C4-2B (cell line): ENCODE measurements at regions not wholly inside any gene's neighbourhood (a gene's known extent, or its start where the extent isn't known, plus 50 kb on each side); places are given as distances from the start of the nearest gene placed in this dataset.

Experiments
- H3K27ac ChIP-seq: fragments of 450-650 bp; 2 replicates; pipeline ENCODE4 v1.5.1; 2017
- ZFX ChIP-seq: fragments of 450-650 bp; IDR thresholded peaks from 2 replicates; pipeline ENCODE4 v1.6.1; 2017
- TF ChIP-seq, protein P1 (sequence below): fragments of 450-650 bp; conservative IDR thresholded peaks from 2 replicates; pipeline ENCODE4 v1.5.1; 2017; ENCODE audit warnings: mild to moderate bottlenecking

DNA sequence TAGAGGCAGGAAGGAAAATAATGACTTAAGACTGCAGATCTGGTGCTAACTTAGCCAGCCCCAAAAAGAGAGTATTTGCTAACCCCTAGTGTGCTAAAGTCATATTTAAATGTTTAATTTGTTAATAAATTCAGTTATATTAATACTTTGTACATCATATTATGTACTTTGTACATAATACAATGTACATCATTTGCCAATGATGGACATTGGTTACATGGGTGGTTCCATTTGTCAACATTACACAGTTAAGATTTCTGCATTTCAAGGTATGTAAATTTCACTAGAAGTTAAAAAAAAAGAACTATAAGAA is 63.9 kb upstream of the PIM1 start:
- no peak overlapping the region for H3K27ac ChIP-seq
- TF ChIP-seq, protein P1, sequence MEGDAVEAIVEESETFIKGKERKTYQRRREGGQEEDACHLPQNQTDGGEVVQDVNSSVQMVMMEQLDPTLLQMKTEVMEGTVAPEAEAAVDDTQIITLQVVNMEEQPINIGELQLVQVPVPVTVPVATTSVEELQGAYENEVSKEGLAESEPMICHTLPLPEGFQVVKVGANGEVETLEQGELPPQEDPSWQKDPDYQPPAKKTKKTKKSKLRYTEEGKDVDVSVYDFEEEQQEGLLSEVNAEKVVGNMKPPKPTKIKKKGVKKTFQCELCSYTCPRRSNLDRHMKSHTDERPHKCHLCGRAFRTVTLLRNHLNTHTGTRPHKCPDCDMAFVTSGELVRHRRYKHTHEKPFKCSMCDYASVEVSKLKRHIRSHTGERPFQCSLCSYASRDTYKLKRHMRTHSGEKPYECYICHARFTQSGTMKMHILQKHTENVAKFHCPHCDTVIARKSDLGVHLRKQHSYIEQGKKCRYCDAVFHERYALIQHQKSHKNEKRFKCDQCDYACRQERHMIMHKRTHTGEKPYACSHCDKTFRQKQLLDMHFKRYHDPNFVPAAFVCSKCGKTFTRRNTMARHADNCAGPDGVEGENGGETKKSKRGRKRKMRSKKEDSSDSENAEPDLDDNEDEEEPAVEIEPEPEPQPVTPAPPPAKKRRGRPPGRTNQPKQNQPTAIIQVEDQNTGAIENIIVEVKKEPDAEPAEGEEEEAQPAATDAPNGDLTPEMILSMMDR = no peak
- no peak for TF ChIP-seq ZFX

DNA sequence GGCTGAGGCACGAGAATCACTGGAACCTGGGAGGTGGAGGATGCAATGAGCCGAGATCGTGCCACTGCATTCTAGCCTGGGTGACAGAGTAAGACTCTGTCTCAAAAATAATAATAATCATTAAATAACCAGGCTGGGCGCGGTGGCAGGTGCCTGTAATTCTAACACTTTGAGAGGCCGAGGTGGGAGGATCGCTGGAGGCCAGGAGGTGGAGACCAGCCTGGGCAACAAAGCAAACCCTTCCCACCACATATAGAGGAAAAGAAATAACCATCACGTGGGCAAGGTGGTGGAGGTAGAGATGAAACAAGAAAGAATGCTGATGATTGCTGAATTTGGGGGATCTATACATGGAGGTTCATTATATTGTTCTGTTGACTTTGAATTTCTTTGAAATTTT is 63.4 kb upstream of the PIM1 start:
- TF ChIP-seq ZFX = no peak
- TF ChIP-seq, protein P1 = no peak
- no peak overlapping the region for H3K27ac ChIP-seq

DNA sequence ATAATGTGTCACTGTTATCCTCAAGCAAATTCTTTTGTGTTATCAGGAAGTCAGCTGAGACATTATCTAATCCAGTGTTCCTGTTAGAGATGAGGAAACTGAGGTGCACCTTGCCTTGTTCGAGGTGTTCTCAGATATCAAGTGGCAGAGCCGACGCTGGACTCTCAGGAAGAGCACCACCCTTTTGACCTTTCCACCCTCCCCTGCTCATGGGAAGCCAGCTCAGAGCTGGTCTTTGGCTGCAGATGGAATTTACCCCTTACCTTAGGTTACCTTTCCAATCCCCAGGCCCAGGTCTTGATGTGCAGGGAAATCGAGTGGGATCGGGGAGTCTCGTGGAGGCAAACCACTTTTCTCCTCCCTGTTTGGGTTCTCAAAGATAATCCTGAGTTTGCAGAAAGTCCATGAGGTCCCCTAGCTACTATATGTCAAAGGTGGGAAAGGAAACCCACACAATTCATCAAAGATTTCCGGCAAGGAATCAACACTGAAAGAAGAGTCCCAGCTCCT is 62.9 kb upstream of the PIM1 start:
- no peak overlapping the region for H3K27ac ChIP-seq
- no peak for TF ChIP-seq ZFX
- TF ChIP-seq, protein P1 = no peak

DNA sequence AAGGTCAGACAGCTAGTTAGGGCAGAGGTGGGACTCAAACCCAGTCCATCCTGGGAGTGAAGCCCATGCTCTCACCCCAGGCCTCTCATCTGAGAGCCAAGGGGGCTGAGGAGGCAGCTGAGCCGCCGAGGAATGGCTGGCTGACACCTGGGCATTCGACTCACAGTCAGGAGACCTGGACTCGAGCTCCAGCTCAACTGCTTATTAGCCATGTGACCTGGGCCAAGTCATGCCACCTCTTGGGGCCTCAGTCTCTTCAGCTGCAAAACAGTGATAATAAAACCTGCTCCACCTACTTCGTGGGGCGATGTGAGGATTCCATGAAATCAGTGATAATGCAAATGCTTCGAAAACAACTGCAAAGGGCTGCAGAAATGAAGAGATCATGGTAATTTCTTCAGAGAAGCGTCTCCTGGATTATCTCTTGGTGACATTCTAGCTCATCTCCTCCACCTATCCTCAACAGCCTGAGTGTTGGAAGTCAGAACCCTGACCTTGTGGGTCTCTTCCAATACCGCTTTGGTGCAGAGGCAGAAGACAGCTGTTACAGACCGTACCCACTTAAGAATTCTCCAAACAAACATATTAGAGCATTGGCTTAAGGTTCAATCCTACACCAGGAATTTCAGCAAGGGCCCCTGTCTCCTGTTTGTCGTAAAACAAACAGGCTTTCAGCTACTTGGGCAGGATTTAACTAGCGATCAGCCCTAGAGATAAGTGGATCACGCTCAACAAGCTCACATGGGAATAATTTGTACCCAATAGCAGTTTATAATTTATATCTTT is 60.0 kb upstream of the PIM1 start:
- peak overlapping the region; percentile 88 for H3K27ac ChIP-seq
- TF ChIP-seq, protein P1 = no peak
- TF ChIP-seq ZFX = no peak

DNA sequence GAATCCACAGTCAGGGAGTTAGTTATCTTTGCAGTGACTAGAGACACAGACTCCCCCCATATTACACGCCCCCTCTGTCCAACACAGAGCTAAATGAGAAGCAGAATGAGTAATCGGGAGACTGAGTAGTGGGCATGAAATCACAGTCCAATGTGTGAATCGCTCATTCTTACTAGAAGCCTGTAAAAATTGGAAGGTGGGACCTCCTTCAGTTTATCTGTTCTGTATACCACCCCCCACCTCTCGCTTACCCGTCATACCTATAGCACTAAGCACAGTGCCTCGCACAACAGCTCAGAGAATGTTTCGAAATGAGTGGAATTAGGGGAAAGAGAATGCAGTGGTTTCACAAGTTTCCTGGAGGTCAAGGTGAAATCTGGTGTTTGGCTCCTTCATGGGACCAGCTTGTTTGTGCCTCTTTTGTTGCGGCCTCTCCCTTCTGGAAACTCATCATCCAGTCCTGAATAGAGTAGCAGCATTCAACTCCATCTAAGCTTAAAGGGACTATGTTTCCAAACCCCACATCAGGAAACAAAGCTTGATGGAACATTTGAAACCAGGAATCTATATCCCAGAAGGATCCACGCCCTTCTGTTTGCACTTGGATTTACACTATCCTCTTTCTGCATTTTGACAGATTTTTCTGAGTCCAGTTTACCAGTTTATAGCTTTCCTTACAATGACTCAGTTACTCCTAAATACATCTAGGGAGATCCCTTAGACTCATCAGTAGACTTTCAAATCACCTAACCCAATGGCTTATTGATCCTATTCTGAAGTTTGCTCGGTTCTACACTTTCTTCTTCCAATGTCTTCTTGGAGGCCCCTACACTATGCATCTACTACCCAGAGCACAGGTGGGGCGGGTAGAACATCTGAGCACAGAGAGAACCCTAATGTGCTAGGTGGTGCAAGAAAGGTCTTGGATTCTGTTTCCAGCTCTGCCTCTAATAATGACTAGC is 59.2 kb upstream of the PIM1 start:
- no peak for TF ChIP-seq ZFX
- H3K27ac ChIP-seq = peak overlapping the region; percentile 88; the same call in 1 of the 2 replicates

DNA sequence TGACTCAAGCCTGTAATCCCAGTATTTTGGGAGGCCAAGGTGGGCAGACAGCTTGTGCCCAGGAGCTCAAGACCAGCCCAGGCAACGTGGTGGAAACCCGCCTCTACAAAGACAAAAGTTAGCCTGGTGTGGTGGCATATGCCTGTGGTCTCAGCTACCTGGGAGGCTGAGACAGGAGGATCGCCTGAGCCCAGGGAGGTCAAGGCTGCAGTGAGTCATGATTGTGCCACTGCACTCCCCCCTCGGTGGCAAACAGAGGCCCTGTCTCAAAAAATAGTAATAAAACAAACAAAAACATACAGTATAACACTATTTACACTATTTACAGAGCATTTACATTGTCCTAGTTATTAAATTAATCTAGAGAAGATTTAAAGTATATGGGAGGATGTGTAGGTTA is 56.0 kb upstream of the PIM1 start:
- TF ChIP-seq, protein P1 = no peak
- no peak for TF ChIP-seq ZFX
- no peak overlapping the region for H3K27ac ChIP-seq

DNA sequence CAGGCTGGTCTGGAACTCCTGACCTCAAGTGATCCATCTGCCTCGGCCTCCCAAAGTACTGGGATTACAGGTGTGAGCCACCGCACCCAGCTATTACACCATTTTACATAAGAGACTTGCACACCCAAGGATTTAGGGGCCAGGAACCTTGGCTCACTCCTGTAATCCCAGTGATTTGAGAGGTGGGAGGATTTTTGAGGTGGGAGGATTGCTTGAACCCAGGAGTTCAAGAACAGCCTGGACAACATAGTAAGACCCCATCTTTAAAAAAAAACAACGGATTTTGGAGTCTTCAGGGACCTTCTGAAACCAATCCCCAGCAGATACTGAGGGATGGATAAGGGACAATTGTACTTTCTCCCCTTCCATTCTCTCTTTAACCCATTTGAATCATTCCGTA is 55.3 kb upstream of the PIM1 start:
- TF ChIP-seq ZFX = no peak
- TF ChIP-seq, protein P1 = no peak
- no peak overlapping the region for H3K27ac ChIP-seq
